ENCODE measurements at regions not wholly inside any gene's neighbourhood (a gene's known extent, or its start where the extent isn't known, plus 50 kb on each side); places are given as distances from the start of the nearest gene placed in this dataset.

DNA sequence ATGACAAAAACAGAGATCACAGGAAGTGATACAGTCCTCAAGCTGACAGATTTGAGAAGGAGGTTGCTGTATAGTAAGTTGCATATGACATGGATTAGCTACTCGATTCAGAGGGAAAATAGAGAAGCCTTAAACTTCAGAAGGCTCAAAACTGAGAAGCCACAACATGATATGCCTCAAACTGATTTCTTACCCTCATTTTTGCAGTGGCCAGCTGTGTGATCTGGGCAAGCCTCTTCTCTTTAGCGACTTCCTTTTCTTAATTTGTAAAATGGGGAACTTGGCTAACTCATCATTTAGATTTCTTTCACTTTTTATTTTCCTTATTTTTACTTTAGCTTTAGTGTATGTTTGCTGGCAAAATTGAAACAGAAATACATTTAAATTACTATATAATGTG is 421.1 kb downstream of the KIF4B start:
- no TSS peak for BruUV-seq (replicated peaks)
- H2AFZ ChIP-seq (ENCODE audit: low read depth, low read length, poor library complexity, severe bottlenecking) = no peak overlapping the region

DNA sequence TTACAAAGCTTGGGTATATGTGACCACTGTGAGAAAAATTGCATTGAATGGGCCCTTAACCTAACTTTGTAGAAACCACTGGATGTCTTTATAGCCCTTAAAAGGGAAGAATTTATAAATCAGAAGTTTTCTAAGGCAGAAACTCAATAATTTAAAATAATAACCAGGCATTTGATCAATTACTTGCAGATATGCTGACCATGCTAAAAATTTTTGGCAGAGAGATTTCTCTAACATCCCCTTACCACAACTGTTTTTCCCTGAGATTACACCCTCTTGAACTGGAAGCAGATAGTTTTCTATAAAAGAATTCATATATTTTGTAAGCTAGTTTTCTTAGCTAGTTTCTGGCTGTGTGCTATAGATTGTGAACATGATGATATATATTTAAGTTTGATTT is 428.3 kb downstream of the KIF4B start:
- Histone ChIP-seq H3K9me3 (ENCODE audit: control insufficient read depth in 1 of 2, insufficient read depth in 1 of 2, low read depth in 1 of 2, low read length in 2 of 2) (no peaks in the 10 kb centered on the region), H3K79me2 (ENCODE audit: insufficient read depth, low read length) (no peaks in the 10 kb centered on the region), H3K4me1 (ENCODE audit: control insufficient read depth in 1 of 2, insufficient read depth in 2 of 2, low read length in 2 of 2) (no peaks in the 10 kb centered on the region), H3K27ac (ENCODE audit: low read depth, low read length) (no peak overlapping the region), H2AFZ (ENCODE audit: low read depth, low read length, poor library complexity, severe bottlenecking) (no peak overlapping the region), H3K9me2 (ENCODE audit: insufficient read depth) (no peaks in the 10 kb centered on the region), H3K27me3 (ENCODE audit: insufficient read depth, low read length) (no peaks in the 10 kb centered on the region), H4K20me1 (ENCODE audit: insufficient read depth) (no peaks in the 10 kb centered on the region), H3K36me3 (ENCODE audit: control insufficient read depth in 1 of 2, insufficient read depth in 2 of 2, low read length in 2 of 2) (no peaks in the 10 kb centered on the region), H3K9ac (ENCODE audit: low read length) (no peak overlapping the region), H3K4me3 (replicated peaks in 1 of 2; ENCODE audit: low read depth in 1 of 2, low read length in 2 of 2) (no peak overlapping the region), H3K4me2 (ENCODE audit: low read length) (no peak overlapping the region)
- RAD21 ChIA-PET (ENCODE audit: low non-redundant PET in 1 of 2, low total read pairs in 2 of 2, uncharacterized antibody in 2 of 2, unreplicated experiment in 2 of 2) = no interaction called here
- TF ChIP-seq EZH2 (IDR thresholded peaks at IDR 0.05) = no peak
- no peak for TF ChIP-seq ZFX (IDR thresholded peaks at IDR 0.05)
- CTCF ChIA-PET = no interaction called here
- POLR2A ChIA-PET = no interaction called here
- BruUV-seq (replicated peaks) = no TSS peak
- DNase-seq (ENCODE audit: low read depth, low spot score) = no peak
- intact Hi-C loops (cut with micrococcal nuclease) = no loop called here
- no peak for ATAC-seq

More for the DNA sequence above, 421.1 kb downstream of the KIF4B start:
- no peak overlapping the region for H3K4me2 ChIP-seq (ENCODE audit: low read length)
- H3K79me2 ChIP-seq (ENCODE audit: insufficient read depth, low read length) = no peaks in the 10 kb centered on the region
- no peaks in the 10 kb centered on the region for H3K9me2 ChIP-seq (ENCODE audit: insufficient read depth)
- no peak overlapping the region for H3K27ac ChIP-seq (ENCODE audit: low read depth, low read length)
- DNase-seq (ENCODE audit: low read depth, low spot score) = no peak
- no peaks in the 10 kb centered on the region for H3K4me1 ChIP-seq (ENCODE audit: control insufficient read depth in 1 of 2, insufficient read depth in 2 of 2, low read length in 2 of 2)
- H3K36me3 ChIP-seq (ENCODE audit: control insufficient read depth in 1 of 2, insufficient read depth in 2 of 2, low read length in 2 of 2) = no peaks in the 10 kb centered on the region
- H3K9me3 ChIP-seq (ENCODE audit: control insufficient read depth in 1 of 2, insufficient read depth in 1 of 2, low read depth in 1 of 2, low read length in 2 of 2) = no peaks in the 10 kb centered on the region
- no peaks in the 10 kb centered on the region for H4K20me1 ChIP-seq (ENCODE audit: insufficient read depth)
- POLR2A ChIA-PET = no interaction called here
- intact Hi-C loops (cut with micrococcal nuclease) = no loop called here
- H3K4me3 ChIP-seq (replicated peaks in 1 of 2; ENCODE audit: low read depth in 1 of 2, low read length in 2 of 2) = no peak overlapping the region
- no peak for TF ChIP-seq SIN3A (IDR thresholded peaks at IDR 0.05; ENCODE audit: low read depth)
- no peaks in the 10 kb centered on the region for H3K27me3 ChIP-seq (ENCODE audit: insufficient read depth, low read length)
- ATAC-seq = no peak
- RAD21 ChIA-PET (ENCODE audit: low non-redundant PET in 1 of 2, low total read pairs in 2 of 2, uncharacterized antibody in 2 of 2, unreplicated experiment in 2 of 2) = no interaction called here
- CTCF ChIA-PET = no interaction called here
- H3K9ac ChIP-seq (ENCODE audit: low read length) = no peak overlapping the region

GRCh38 chr5:155451106-155451505 is 437.6 kb downstream of the KIF4B start:
- H4K20me1 ChIP-seq (ENCODE audit: insufficient read depth) = no peaks in the 10 kb centered on the region
- ChIA-PET RAD21 (ENCODE audit: low non-redundant PET in 1 of 2, low total read pairs in 2 of 2, uncharacterized antibody in 2 of 2, unreplicated experiment in 2 of 2) (no interaction called here), CTCF (no interaction called here), POLR2A (no interaction called here)
- no peaks in the 10 kb centered on the region for H3K4me1 ChIP-seq (ENCODE audit: control insufficient read depth in 1 of 2, insufficient read depth in 2 of 2, low read length in 2 of 2)
- no peaks in the 10 kb centered on the region for H3K36me3 ChIP-seq (ENCODE audit: control insufficient read depth in 1 of 2, insufficient read depth in 2 of 2, low read length in 2 of 2)
- H3K4me2 ChIP-seq (ENCODE audit: low read length) = no peak overlapping the region
- no peaks in the 10 kb centered on the region for H3K27me3 ChIP-seq (ENCODE audit: insufficient read depth, low read length)
- H3K4me3 ChIP-seq (replicated peaks in 1 of 2; ENCODE audit: low read depth in 1 of 2, low read length in 2 of 2) = no peak overlapping the region
- ATAC-seq = no peak
- no peak for DNase-seq (ENCODE audit: low read depth, low spot score)
- no peak overlapping the region for H3K9ac ChIP-seq (ENCODE audit: low read length)
- H3K27ac ChIP-seq (ENCODE audit: low read depth, low read length) = no peak overlapping the region
- intact Hi-C loops (cut with micrococcal nuclease) = no loop called here
- H2AFZ ChIP-seq (ENCODE audit: low read depth, low read length, poor library complexity, severe bottlenecking) = no peak overlapping the region
- BruUV-seq (replicated peaks) = no TSS peak
- no peaks in the 10 kb centered on the region for H3K9me2 ChIP-seq (ENCODE audit: insufficient read depth)
- H3K9me3 ChIP-seq (ENCODE audit: control insufficient read depth in 1 of 2, insufficient read depth in 1 of 2, low read depth in 1 of 2, low read length in 2 of 2) = no peaks in the 10 kb centered on the region; a peak in 1 of 4 replicates
- H3K79me2 ChIP-seq (ENCODE audit: insufficient read depth, low read length) = no peaks in the 10 kb centered on the region
- no peak for TF ChIP-seq POLR2A (IDR thresholded peaks at IDR 0.05; ENCODE audit: borderline replicate concordance, extremely low read depth, insufficient read depth, insufficient read length)
- no peak for TF ChIP-seq RAD21 (IDR thresholded peaks at IDR 0.05; ENCODE audit: low read depth)
- TF ChIP-seq, protein P1, sequence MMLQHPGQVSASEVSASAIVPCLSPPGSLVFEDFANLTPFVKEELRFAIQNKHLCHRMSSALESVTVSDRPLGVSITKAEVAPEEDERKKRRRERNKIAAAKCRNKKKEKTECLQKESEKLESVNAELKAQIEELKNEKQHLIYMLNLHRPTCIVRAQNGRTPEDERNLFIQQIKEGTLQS (IDR thresholded peaks at IDR 0.05) = no peak
- TF ChIP-seq YY1 (IDR thresholded peaks at IDR 0.05; ENCODE audit: extremely low read depth, insufficient replicate concordance, low read depth, low read length) = no peak
- TF ChIP-seq CBX3 (IDR thresholded peaks at IDR 0.05; ENCODE audit: low read depth) = no peak
- no peak for TF ChIP-seq SP1 (IDR thresholded peaks at IDR 0.05; ENCODE audit: low read depth)
- TF ChIP-seq ZFX (IDR thresholded peaks at IDR 0.05) = no peak
- no peak for TF ChIP-seq SIN3A (IDR thresholded peaks at IDR 0.05; ENCODE audit: low read depth)
- no peak for TF ChIP-seq CTCF (IDR thresholded peaks at IDR 0.05 in 2 of 3, conservative IDR thresholded peaks at IDR 0.05 in 1 of 3; ENCODE audit: borderline replicate concordance in 1 of 3, insufficient read depth in 1 of 3, low read depth in 2 of 3, low read length in 2 of 3)
